ENCODE measurements at regions not wholly inside any gene's neighbourhood (a gene's known extent, or its start where the extent isn't known, plus 50 kb on each side); places are given as distances from the start of the nearest gene placed in this dataset.

- Histone ChIP-seq H3K23me2 (ENCODE audit: low read depth, low read length) (no peaks in the 10 kb centered on the region), H3K14ac (ENCODE audit: insufficient read length) (no peak overlapping the region), H3K4ac (replicated peaks; ENCODE audit: insufficient read length, low read depth, low read length) (no peak overlapping the region), H3K9ac (replicated peaks in 1 of 4; ENCODE audit: extremely low read depth in 1 of 4, low read depth in 3 of 4, low read length in 3 of 4) (no peak overlapping the region), H3K79me1 (ENCODE audit: low read depth, low read length) (no peaks in the 10 kb centered on the region), H3K9me3 (ENCODE audit: insufficient read depth in 2 of 2, low read depth in 1 of 2, low read length in 1 of 2) (peaks cover 0 to 5% of the 10 kb centered on the region in 2 experiments; a peak in 1 of 4 replicates), H4K20me1 (replicated peaks in 1 of 2; ENCODE audit: control insufficient read depth in 1 of 2, insufficient read depth in 2 of 2, low read length in 2 of 2) (no peaks in the 10 kb centered on the region), H3K27me3 (replicated peaks in 1 of 4; ENCODE audit: control insufficient read depth in 3 of 4, extremely low read depth in 1 of 4, insufficient read depth in 3 of 4, low read length in 3 of 4) (no peaks in the 10 kb centered on the region), H2BK20ac (ENCODE audit: low read length) (no peak overlapping the region), H3K4me2 (ENCODE audit: insufficient read depth in 1 of 2, low read depth in 2 of 2, low read length in 2 of 2) (no peak overlapping the region), H3K4me1 (replicated peaks in 1 of 4; ENCODE audit: control insufficient read depth in 3 of 4, insufficient read depth in 4 of 4, low read length in 3 of 4) (no peaks in the 10 kb centered on the region), H3K36me3 (ENCODE audit: control insufficient read depth in 2 of 4, insufficient read depth in 4 of 4, low read length in 3 of 4) (no peaks in the 10 kb centered on the region), H4K5ac (ENCODE audit: insufficient read length, low read depth, low read length) (no peak overlapping the region), H3K4me3 (ENCODE audit: extremely low read depth in 1 of 4, insufficient read depth in 2 of 4, low read depth in 3 of 4, low read length in 4 of 4) (no peak overlapping the region), H2AFZ (ENCODE audit: low read length) (no peak overlapping the region), H3K27ac (ENCODE audit: low read depth, low read length) (no peak overlapping the region), H3K79me2 (ENCODE audit: control insufficient read depth in 1 of 2, insufficient read depth in 2 of 2, low read length in 2 of 2) (no peaks in the 10 kb centered on the region), H2AK5ac (ENCODE audit: low read depth, low read length) (no peak overlapping the region), H2BK15ac (ENCODE audit: low read length) (no peak overlapping the region), H2BK5ac (ENCODE audit: low read depth, low read length) (no peak overlapping the region), H4K91ac (replicated peaks; ENCODE audit: insufficient read length, low read length) (no peak overlapping the region), H3K18ac (ENCODE audit: extremely low read depth, low read length) (no peak overlapping the region), H2BK120ac (replicated peaks; ENCODE audit: low read depth, low read length) (no peak overlapping the region), H2BK12ac (ENCODE audit: low read depth, low read length) (no peak overlapping the region), H3K56ac (replicated peaks; ENCODE audit: insufficient read length, low read depth, low read length) (no peak overlapping the region), H3K23ac (ENCODE audit: insufficient read length) (no peak overlapping the region), H4K8ac (ENCODE audit: extremely low read depth, insufficient read depth, low read length) (no peak overlapping the region)
- ChIA-PET POLR2A (ENCODE audit: partially characterized antibody) (interaction anchor here (1.1 kb wide), 1 partner anchor 197 kb away, joined by 3 read pairs; no protein-coding TSS in a partner anchor), CTCF (ENCODE audit: partially characterized antibody) (interaction anchor here (1.7 to 1.9 kb wide), 2 partner anchors 11 to 243 kb away, joined by 5 to 12 read pairs; no protein-coding TSS in a partner anchor)
- DNase-seq (ENCODE audit: low read depth in 1 of 2, low spot score in 2 of 2) (no peak), FAIRE-seq (no peak)
- 93% methylated on average over 2 of the region's 2 CpGs; no CpG with 5 or more reads in 1 of the 2 experiments for WGBS, 2 experiments (ENCODE audit: extremely low coverage in 1 of 2, insufficient coverage in 1 of 2, insufficient read length in 1 of 2, insufficient replicate concordance in 2 of 2, low coverage in 1 of 2, low lambda C conversion rate in 2 of 2, missing lambda C conversion rate in 1 of 2)
- TF ChIP-seq CTBP2 (IDR thresholded peaks at IDR 0.05; ENCODE audit: borderline replicate concordance, insufficient read depth, insufficient read length, low read length) (no peak), SIN3A (conservative IDR thresholded peaks at IDR 0.05 in 1 of 2, IDR thresholded peaks at IDR 0.05 in 1 of 2; ENCODE audit: low read depth in 1 of 2, low read length in 2 of 2) (no peak), CEBPB (IDR thresholded peaks at IDR 0.05; ENCODE audit: low read depth, low read length) (no peak), KDM5A (IDR thresholded peaks at IDR 0.05; ENCODE audit: low read length) (no peak), KDM1A (IDR thresholded peaks at IDR 0.05; ENCODE audit: borderline replicate concordance, low read length) (no peak), CHD2 (IDR thresholded peaks at IDR 0.05; ENCODE audit: low read length) (no peak), EZH2 (IDR thresholded peaks at IDR 0.05; ENCODE audit: low read depth, low read length, severe bottlenecking) (no peak), SIRT6 (IDR thresholded peaks at IDR 0.05; ENCODE audit: low read length) (no peak), GABPA (IDR thresholded peaks at IDR 0.05; ENCODE audit: borderline replicate concordance, insufficient read depth, low read length) (no peak), TAF1 (IDR thresholded peaks at IDR 0.05; ENCODE audit: low read depth, low read length) (no peak), SRF (IDR thresholded peaks at IDR 0.05; ENCODE audit: low read depth, low read length) (no peak), BCL11A (IDR thresholded peaks at IDR 0.05; ENCODE audit: low read depth in 2 of 2, low read length in 2 of 2) (no peak), SP4 (IDR thresholded peaks at IDR 0.05; ENCODE audit: low read length) (no peak), TAF7 (optimal IDR thresholded peaks at IDR 0.05; ENCODE audit: borderline replicate concordance, low read depth, low read length) (no peak), TCF12 (IDR thresholded peaks at IDR 0.05; ENCODE audit: low read depth, low read length) (no peak)
Measured at GRCh38 chr5:18455521-18455920, 821.3 kb downstream of the TAF11L14 start.

All from H1 (cell line).